ENCODE measurements at regions not wholly inside any gene's neighbourhood (a gene's known extent, or its start where the extent isn't known, plus 50 kb on each side); places are given as distances from the start of the nearest gene placed in this dataset.
"Not testable (repeated sequence)": the region's sequence is repeated elsewhere in the genome, so short reads cannot be mapped to it uniquely, and the experiment has no call there.

DNA sequence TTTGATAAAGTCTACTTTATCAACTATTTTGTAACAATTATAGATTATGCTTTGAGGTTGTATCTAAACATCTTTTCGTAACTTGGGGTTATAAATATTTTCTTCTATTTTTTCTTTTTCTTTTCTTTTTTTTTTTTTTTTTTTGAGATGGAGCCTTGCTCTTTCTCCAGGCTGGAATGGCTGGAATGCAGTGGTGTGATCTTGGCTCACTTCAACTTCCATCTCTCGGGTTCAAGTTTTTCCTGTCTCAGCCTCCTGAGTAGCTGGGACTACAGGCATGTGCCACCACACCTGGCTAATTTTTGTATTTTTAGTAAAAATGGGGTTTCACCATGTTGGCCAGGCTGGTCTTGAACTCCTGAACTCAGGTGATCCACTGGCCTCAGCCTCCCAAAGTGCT lies 108.8 kb downstream of the CDC14C start:
- TF ChIP-seq, protein P1, sequence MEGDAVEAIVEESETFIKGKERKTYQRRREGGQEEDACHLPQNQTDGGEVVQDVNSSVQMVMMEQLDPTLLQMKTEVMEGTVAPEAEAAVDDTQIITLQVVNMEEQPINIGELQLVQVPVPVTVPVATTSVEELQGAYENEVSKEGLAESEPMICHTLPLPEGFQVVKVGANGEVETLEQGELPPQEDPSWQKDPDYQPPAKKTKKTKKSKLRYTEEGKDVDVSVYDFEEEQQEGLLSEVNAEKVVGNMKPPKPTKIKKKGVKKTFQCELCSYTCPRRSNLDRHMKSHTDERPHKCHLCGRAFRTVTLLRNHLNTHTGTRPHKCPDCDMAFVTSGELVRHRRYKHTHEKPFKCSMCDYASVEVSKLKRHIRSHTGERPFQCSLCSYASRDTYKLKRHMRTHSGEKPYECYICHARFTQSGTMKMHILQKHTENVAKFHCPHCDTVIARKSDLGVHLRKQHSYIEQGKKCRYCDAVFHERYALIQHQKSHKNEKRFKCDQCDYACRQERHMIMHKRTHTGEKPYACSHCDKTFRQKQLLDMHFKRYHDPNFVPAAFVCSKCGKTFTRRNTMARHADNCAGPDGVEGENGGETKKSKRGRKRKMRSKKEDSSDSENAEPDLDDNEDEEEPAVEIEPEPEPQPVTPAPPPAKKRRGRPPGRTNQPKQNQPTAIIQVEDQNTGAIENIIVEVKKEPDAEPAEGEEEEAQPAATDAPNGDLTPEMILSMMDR (IDR thresholded peaks at IDR 0.05; ENCODE audit: low read depth, low read length, missing input control): not testable (repeated sequence)
- TF ChIP-seq SP1 (IDR thresholded peaks at IDR 0.05); RAD21 (IDR thresholded peaks at IDR 0.05); TAF1 (conservative IDR thresholded peaks at IDR 0.05); REST (IDR thresholded peaks at IDR 0.05); EGR1 (IDR thresholded peaks at IDR 0.05; ENCODE audit: low read depth in 2 of 2); HNF4G (IDR thresholded peaks at IDR 0.05); YY1 (IDR thresholded peaks at IDR 0.05); NR2F2 (IDR thresholded peaks at IDR 0.05); FOXA1 (IDR thresholded peaks at IDR 0.05); HNF4A (conservative IDR thresholded peaks at IDR 0.05); ATF3 (IDR thresholded peaks at IDR 0.05): not testable (repeated sequence)
- TF ChIP-seq, protein P2, sequence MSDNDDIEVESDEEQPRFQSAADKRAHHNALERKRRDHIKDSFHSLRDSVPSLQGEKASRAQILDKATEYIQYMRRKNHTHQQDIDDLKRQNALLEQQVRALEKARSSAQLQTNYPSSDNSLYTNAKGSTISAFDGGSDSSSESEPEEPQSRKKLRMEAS (IDR thresholded peaks at IDR 0.05): not testable (repeated sequence)

Measured in liver (tissue), 3 donors.